NCI-H2081 treated with DMSO at 0.1 percent for 48 hours (cell line): ENCODE measurements at regions not wholly inside any gene's neighbourhood (a gene's known extent, or its start where the extent isn't known, plus 50 kb on each side); places are given as distances from the start of the nearest gene placed in this dataset.

Experiments
- DNase-seq: peaks from one replicate; lab custom pipeline; 2025; lab: John Stamatoyannopoulos, UW

GRCh38 chr5:8393240-8393639 is 524.3 kb downstream of the MTRR start:
- no peak for DNase-seq

GRCh38 chr5:8394965-8395364 is 526.0 kb downstream of the MTRR start:
- DNase-seq: no peak

- no peak for DNase-seq
Observed at GRCh38 chr5:8396246-8396645, 527.3 kb downstream of the MTRR start.

GRCh38 chr5:8396756-8397155 is 527.8 kb downstream of the MTRR start:
- no peak for DNase-seq

GRCh38 chr5:8399471-8399870 is 530.5 kb downstream of the MTRR start:
- DNase-seq: peak; percentile 84

- DNase-seq: no peak
Observed at GRCh38 chr5:8408258-8408657, 539.3 kb downstream of the MTRR start.

GRCh38 chr5:8410618-8411017 is 541.7 kb downstream of the MTRR start:
- DNase-seq: no peak

- no peak for DNase-seq
Observed at GRCh38 chr5:8413975-8414374, 545.0 kb downstream of the MTRR start.

- no peak for DNase-seq
Observed at GRCh38 chr5:8417316-8418048, 548.5 kb downstream of the MTRR start.

- no peak for DNase-seq
Observed at GRCh38 chr5:8418049-8418426, 549.1 kb downstream of the MTRR start.

- no peak for DNase-seq
Observed at GRCh38 chr5:8429778-8430758, 561.1 kb downstream of the MTRR start.

- no peak for DNase-seq
Observed at GRCh38 chr5:8434501-8434900, 565.6 kb downstream of the MTRR start.

- DNase-seq: no peak
Observed at GRCh38 chr5:8436924-8437323, 568.0 kb downstream of the MTRR start.

GRCh38 chr5:8445139-8445538 is 576.2 kb downstream of the MTRR start:
- no peak for DNase-seq

GRCh38 chr5:8446179-8446578 is 577.2 kb downstream of the MTRR start:
- no peak for DNase-seq

GRCh38 chr5:8456846-8457186 is 587.9 kb downstream of the MTRR start:
- no peak for DNase-seq

GRCh38 chr5:8457187-8458037 is 588.5 kb downstream of the MTRR start:
- DNase-seq: peak; percentile 98

- DNase-seq: no peak
Observed at GRCh38 chr5:8458038-8458383, 589.1 kb downstream of the MTRR start.

GRCh38 chr5:8461543-8461942 is 592.6 kb downstream of the MTRR start:
- DNase-seq: no peak

- no peak for DNase-seq
Observed at GRCh38 chr5:8462565-8462964, 593.6 kb downstream of the MTRR start.

- no peak for DNase-seq
Observed at GRCh38 chr5:8470489-8470888, 601.5 kb downstream of the MTRR start.

- DNase-seq: no peak
Observed at GRCh38 chr5:8471581-8471980, 602.6 kb downstream of the MTRR start.

GRCh38 chr5:8473016-8473415 is 604.1 kb downstream of the MTRR start:
- DNase-seq: no peak
